Brain pericyte (primary cell): ENCODE measurements at regions not wholly inside any gene's neighbourhood (a gene's known extent, or its start where the extent isn't known, plus 50 kb on each side); places are given as distances from the start of the nearest gene placed in this dataset.
"Not testable (repeated sequence)": the region's sequence is repeated elsewhere in the genome, so short reads cannot be mapped to it uniquely, and the experiment has no call there.

Source experiments
- DNase-seq: peaks from one replicate; pipeline ENCODE4 v3.0.0-alpha.2; 2012; ENCODE audit warnings: low read depth, low spot score

GRCh38 chr2:65915273-65915672, 482.9 kb upstream of the SPRED2 start:
- DNase-seq, result no peak

- no peak for DNase-seq
Observed at GRCh38 chr2:65914244-65914786, 481.9 kb upstream of the SPRED2 start.

GRCh38 chr2:65913813-65914212, 481.4 kb upstream of the SPRED2 start:
- DNase-seq, result no peak

GRCh38 chr2:65901756-65902155, 469.4 kb upstream of the SPRED2 start:
- no peak for DNase-seq

- DNase-seq, result no peak
Observed at GRCh38 chr2:65896446-65896845, 464.0 kb upstream of the SPRED2 start.

GRCh38 chr2:65890131-65890530, 457.7 kb upstream of the SPRED2 start:
- DNase-seq, result not testable (repeated sequence)

GRCh38 chr2:65885266-65885665, 452.9 kb upstream of the SPRED2 start:
- DNase-seq, result no peak

GRCh38 chr2:65881592-65881991, 449.2 kb upstream of the SPRED2 start:
- no peak for DNase-seq

GRCh38 chr2:65880436-65880835, 448.0 kb upstream of the SPRED2 start:
- no peak for DNase-seq

GRCh38 chr2:65878011-65878340, 445.6 kb upstream of the SPRED2 start:
- no peak for DNase-seq

- no peak for DNase-seq
Observed at GRCh38 chr2:65877331-65878010, 445.1 kb upstream of the SPRED2 start.

- DNase-seq, result no peak
Observed at GRCh38 chr2:65876114-65876513, 443.7 kb upstream of the SPRED2 start.

- DNase-seq, result no peak
Observed at GRCh38 chr2:65870826-65871225, 438.4 kb upstream of the SPRED2 start.

GRCh38 chr2:65869296-65869695, 436.9 kb upstream of the SPRED2 start:
- DNase-seq, result no peak

- no peak for DNase-seq
Observed at GRCh38 chr2:65868177-65868576, 435.8 kb upstream of the SPRED2 start.

- no peak for DNase-seq
Observed at GRCh38 chr2:65867446-65867845, 435.0 kb upstream of the SPRED2 start.

GRCh38 chr2:65866148-65866547, 433.7 kb upstream of the SPRED2 start:
- DNase-seq, result no peak

GRCh38 chr2:65864619-65865018, 432.2 kb upstream of the SPRED2 start:
- DNase-seq, result no peak

- no peak for DNase-seq
Observed at GRCh38 chr2:65863713-65864112, 431.3 kb upstream of the SPRED2 start.

GRCh38 chr2:65856928-65857327, 424.5 kb upstream of the SPRED2 start:
- no peak for DNase-seq

GRCh38 chr2:65856423-65856822, 424.0 kb upstream of the SPRED2 start:
- no peak for DNase-seq

- no peak for DNase-seq
Observed at GRCh38 chr2:65850695-65851094, 418.3 kb upstream of the SPRED2 start.

GRCh38 chr2:65846989-65847678, 414.7 kb upstream of the SPRED2 start:
- no peak for DNase-seq
